GM19043 (cell line): ENCODE measurements at regions not wholly inside any gene's neighbourhood (a gene's known extent, or its start where the extent isn't known, plus 50 kb on each side); places are given as distances from the start of the nearest gene placed in this dataset.
"Not testable (repeated sequence)": the region's sequence is repeated elsewhere in the genome, so short reads cannot be mapped to it uniquely, and the experiment has no call there.

Experiments used
- ATAC-seq: cut with Tn5 transposase; IDR thresholded peaks from one replicate; pipeline ENCODE4 v1.9.1; 2021; ENCODE audit warnings: low read depth; ENCODE audit not compliant: unreplicated experiment

- ATAC-seq = no peak
These were observed 56.2 kb upstream of the ANXA1 start for GRCh38 chr9:73095425-73095824.

GRCh38 chr9:73093740-73094379, 57.8 kb upstream of the ANXA1 start:
- no peak for ATAC-seq

GRCh38 chr9:73093016-73093739, 58.5 kb upstream of the ANXA1 start:
- ATAC-seq = no peak

- ATAC-seq = no peak
These were observed 59.8 kb upstream of the ANXA1 start for GRCh38 chr9:73091909-73092308.

GRCh38 chr9:73090214-73090613, 61.5 kb upstream of the ANXA1 start:
- no peak for ATAC-seq

GRCh38 chr9:73089304-73089985, 62.2 kb upstream of the ANXA1 start:
- no peak for ATAC-seq

- ATAC-seq = not testable (repeated sequence)
These were observed 63.8 kb upstream of the ANXA1 start for GRCh38 chr9:73087876-73088275.

GRCh38 chr9:73083519-73083918, 68.1 kb upstream of the ANXA1 start:
- ATAC-seq = no peak

- ATAC-seq = peak; percentile 79
These were observed 69.5 kb upstream of the ANXA1 start for GRCh38 chr9:73081979-73082657.

- ATAC-seq = no peak
These were observed 71.5 kb upstream of the ANXA1 start for GRCh38 chr9:73080110-73080694.

GRCh38 chr9:73079326-73079725, 72.3 kb upstream of the ANXA1 start:
- ATAC-seq = no peak

GRCh38 chr9:73077625-73078030, 74.0 kb upstream of the ANXA1 start:
- ATAC-seq = no peak

GRCh38 chr9:73076970-73077369, 74.7 kb upstream of the ANXA1 start:
- no peak for ATAC-seq

- no peak for ATAC-seq
These were observed 77.4 kb upstream of the ANXA1 start for GRCh38 chr9:73074176-73074708.

- ATAC-seq = no peak
These were observed 78.1 kb upstream of the ANXA1 start for GRCh38 chr9:73073337-73074175.

GRCh38 chr9:73067074-73067473, 84.6 kb upstream of the ANXA1 start:
- ATAC-seq = no peak

GRCh38 chr9:73065439-73065838, 86.2 kb upstream of the ANXA1 start:
- no peak for ATAC-seq

GRCh38 chr9:73064315-73064714, 87.3 kb upstream of the ANXA1 start:
- no peak for ATAC-seq

- ATAC-seq = no peak
These were observed 90.5 kb upstream of the ANXA1 start for GRCh38 chr9:73061146-73061545.

GRCh38 chr9:73059247-73059646, 92.4 kb upstream of the ANXA1 start:
- no peak for ATAC-seq
